NCI-H460 (cell line): ENCODE measurements at regions not wholly inside any gene's neighbourhood (a gene's known extent, or its start where the extent isn't known, plus 50 kb on each side); places are given as distances from the start of the nearest gene placed in this dataset.

Source experiments
- DNase-seq: peaks from one replicate; pipeline ENCODE4 v3.0.0-alpha.2; 2016; ENCODE audit warnings: low read depth; ENCODE audit errors: extremely low read depth

- DNase-seq = no peak
Measured at GRCh38 chr3:135719449-135719848, 246.1 kb upstream of the PPP2R3A start.

DNA sequence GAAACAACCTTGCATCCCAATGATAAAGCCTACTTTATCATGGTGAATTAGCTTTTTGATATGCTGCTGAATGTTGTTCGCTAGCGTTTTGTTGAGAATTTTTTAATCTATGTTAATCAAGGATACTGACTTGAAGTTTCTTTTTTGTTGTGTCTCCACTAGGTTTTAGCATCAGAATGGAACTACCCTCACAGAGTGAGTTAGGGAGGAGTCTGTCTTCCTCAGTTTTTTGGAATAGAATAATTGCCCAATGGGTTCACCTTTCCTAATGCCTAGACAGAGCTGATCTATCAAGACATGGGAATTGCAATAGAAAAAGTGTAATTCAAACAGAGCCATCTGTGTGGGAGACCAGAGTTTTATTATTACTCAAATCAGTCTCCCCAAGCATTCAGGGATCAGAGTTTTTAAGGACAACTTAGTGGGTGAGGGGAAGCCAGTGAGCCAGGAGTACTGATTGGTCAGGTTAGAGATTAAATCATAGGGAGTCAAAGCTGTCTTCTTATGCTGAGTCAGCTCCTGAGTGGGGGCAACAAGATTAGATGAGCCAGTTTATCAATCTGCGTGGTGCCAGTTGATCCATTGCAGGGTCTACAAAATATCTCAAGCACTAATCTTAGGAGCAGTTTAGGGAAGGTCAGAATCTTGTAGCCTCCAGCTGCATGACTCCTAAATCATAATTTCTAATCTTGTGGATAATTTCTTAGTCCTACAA, 237.4 kb upstream of the PPP2R3A start:
- DNase-seq = no peak

DNA sequence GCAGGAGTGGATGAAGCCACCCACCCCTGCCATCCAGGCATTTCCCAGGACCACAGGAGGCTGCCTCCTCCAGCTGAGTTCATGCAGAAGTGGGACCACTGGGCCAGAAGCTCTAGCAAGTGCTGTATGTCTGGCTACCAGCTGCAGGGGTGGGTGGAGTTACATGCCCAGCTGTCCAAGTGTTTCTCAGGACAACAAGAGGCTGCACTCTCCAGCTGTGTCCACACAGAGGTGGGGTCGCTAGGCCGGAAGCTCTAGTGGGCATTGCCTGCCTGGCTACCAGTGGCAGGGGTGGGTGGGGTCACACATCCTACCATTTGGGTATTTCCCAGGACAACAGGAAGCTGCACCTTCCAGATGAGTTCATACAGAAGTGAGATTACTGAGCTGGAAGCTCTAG, 234.0 kb upstream of the PPP2R3A start:
- DNase-seq = no peak

GRCh38 chr3:135736740-135737139, 228.8 kb upstream of the PPP2R3A start:
- DNase-seq = no peak

DNA sequence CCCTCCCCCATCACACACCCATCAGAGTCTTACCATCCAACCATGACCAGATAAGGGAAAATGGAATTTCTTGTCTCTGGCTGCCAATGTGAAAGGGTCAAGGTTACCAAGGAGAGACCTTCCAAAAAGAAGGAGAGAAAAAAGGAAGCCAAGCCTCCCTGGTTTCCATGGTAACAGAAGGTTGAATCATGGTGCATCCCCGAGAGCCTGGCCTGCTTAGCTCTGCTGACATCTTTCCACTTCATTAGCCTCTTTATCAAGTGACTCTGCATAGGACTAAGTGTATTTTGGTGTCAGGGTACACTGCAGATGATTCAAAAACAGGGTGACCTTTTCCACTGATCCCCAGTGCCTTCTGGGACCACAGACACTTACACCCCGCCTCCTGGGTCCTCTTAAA, 225.7 kb upstream of the PPP2R3A start:
- DNase-seq = no peak

DNA sequence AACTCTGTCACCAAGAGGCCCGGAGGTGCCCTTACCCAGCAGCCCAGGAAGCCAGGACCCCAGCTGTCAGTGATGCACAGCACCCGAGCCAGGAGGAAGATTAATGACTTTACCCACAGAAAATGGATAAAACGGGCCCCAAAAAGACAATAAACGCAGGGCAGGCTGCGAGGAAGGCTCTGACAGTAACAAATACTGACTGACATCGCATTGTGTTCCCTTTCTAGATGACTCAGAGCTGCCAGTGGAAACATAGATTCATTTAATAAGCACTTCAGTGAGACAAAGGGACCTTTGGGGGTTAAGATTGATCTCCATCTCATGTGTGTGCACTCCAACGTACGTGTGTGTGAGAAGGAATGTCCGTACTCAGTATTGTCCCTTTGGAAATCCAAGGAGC, 225.3 kb upstream of the PPP2R3A start:
- no peak for DNase-seq

- DNase-seq = no peak
Measured at GRCh38 chr3:135740751-135741150, 224.8 kb upstream of the PPP2R3A start.

DNA sequence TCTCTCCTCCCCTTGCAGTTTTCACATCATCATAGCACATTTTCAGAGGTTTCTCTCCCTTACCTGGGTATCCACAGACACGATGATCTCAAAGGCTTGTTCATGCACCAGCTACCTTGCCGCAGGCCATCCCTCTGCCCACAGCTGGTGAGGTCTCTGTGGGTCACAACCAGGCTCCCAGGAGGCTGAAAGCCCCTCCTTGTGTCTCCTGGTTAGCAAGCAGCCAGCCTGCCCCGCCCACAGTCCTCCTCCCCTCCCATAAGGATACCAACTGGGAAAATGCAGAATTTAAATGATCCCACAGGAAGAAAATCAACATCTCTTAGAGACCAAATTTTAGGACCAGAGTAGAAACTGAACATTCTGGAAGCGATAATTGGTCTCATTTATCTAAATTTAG, 213.5 kb upstream of the PPP2R3A start:
- DNase-seq = no peak

DNA sequence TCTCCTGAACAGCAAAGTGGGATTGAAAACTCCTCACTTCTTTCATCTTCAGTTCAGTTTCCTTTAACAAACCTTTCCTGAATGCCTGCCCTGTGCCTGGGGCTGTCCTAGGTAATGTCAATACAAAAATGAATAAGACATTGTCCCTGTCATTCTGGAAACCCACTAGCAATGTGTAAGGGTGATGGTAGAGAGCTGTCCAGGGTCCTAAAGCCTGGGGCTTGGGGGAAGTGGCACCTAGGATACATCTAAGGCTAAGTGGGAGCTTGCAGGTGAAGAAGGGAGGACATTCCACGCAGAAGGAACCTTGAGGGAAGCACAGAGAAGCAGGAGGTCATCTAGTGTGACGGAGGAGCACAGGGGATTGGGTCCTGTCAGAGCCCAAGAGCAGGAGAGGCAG, 212.7 kb upstream of the PPP2R3A start:
- no peak for DNase-seq

DNA sequence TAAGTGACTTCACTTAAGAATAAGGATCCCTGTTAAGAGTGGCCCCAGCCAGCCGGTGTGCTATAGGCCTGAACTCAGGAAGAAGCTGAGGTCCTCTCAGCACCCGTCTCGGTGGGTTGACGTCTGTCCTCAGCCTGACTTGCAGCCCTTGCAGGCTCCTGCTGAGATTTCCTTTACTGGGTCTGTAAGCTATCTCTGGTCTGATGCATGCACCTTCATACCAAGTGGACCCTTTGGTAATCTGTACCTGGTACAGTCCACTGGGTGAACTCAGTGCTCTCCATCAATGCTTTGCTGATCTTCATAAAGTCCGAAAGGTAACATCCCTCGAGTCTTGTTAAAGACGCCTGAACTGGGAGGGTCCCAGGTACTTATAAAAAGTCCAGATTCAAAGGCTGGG, 212.0 kb upstream of the PPP2R3A start:
- no peak for DNase-seq

DNA sequence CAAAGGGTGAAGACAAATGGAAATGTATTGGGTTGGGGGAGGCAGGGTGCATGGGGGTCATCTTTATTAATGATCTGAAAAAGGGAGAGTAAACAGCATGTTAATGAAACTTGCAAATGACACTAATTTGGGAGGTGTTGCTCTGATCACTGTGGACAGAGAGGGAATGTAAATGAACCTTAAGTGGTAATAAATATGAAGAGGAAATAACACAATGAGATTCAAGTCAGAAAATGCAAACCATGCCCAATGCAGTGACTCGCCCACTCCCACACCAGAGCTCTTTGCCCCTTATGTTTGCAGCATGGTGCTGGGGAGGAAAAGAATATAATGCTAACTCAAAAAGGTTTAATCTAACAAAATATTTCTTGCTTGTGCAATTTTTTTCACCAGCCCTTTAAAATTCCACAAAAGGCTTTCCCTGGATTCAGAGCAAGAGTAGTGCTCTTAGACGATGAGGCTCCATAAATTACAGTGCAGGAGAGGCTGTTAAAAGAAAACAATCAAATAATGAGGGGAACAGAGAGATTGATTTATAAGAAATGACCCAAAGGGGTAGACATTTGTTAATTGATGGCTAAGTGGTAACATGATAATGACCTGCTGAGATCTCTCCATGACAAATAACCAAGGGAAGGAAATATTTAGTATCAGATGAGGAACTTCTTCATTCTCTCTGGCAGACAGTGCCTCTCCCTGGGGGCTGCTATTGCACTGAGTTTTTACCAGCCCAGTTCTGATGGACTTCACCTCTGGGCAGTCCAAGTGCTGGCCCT, 210.0 kb upstream of the PPP2R3A start:
- no peak for DNase-seq

DNA sequence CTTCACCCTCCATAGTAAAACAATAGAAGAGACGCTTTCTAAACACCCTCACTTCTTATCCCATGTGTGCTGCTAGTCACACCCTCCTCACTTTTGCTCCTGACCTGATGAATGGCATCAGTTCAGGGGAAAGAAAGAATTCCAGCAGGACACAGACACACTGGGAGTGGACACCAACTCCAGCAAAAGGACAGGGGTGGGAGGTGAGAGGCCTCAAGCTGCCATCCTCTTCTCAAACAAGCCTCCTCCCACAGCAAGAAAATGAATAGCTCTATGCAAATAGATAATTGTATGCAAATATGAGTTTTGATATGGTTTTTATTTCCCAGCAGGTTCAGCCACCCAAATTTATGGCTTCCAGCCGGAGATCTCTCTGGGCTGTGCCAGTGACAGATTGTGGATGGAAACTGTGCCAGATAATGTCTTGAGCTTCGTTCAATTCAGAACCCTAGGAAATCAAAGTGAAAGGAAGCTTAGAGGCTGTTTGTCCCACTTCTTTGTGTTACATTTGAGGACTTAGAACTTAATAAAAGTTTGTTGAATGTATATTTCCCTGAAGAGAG, 209.3 kb upstream of the PPP2R3A start:
- DNase-seq = no peak

DNA sequence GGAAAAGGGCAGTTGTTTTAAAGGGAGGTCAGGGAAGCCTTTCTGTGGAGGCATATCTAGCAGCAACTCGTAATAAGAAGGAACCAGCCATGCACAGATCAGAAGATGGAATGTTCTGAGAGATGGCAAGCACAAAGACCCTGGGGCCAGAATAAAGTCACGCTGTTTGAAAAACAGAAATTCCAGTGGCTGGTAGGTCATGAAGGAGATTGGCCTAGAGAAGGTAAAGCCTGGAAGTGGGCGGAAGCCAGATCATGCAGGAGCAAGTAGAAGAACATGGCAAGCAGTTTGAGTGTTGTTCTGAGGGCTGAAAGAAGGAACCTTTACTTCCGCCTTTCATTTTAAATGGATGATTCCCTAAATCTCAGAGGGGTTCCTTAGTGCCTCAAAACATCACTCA, 208.1 kb upstream of the PPP2R3A start:
- no peak for DNase-seq

DNA sequence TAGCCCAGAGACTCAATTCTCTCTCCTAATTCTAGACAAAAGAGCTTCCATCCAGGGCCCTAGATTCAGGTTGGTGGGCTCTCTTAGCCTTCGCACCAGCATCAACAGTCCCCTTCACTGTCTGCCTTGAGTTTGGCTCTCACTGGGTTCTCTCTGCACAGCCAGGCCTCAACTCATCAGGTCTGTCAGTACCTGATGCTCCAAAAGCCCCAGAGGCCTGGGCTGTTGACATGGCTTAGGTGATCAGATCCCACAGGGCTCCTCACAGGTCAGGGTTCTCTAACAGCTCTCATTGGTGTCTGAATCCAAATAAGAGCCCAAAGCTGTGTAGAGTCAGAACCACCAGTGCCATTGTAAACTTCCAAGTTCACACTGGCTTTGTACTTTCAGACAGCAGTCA, 206.6 kb upstream of the PPP2R3A start:
- DNase-seq = no peak

DNA sequence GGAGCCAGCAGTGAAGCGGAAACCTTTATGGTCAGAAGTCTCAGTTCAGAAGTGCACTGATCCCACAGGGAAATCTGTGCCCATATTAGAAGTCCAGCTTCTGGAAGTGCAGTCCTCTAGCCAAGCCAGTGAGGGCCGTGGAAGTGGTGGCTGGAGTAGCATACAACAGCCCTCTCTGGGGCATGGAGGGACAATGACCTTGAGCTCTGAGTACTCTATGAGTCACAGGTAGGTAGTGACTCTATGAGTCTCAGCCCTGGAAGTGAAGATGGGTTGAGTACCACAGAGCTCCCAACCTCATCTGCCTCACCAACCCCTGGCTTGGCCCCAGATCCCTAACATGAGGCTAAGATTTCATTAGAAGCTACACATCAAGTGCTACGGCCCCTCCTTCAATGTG, 205.9 kb upstream of the PPP2R3A start:
- DNase-seq = no peak

- no peak for DNase-seq
Measured at GRCh38 chr3:135760581-135760980, 204.9 kb upstream of the PPP2R3A start.

- DNase-seq = no peak
Measured at GRCh38 chr3:135762188-135762856, 203.2 kb upstream of the PPP2R3A start.

- DNase-seq = no peak
Measured at GRCh38 chr3:135766115-135766514, 199.4 kb upstream of the PPP2R3A start.

- DNase-seq = no peak
Measured at GRCh38 chr3:135771760-135772159, 193.8 kb upstream of the PPP2R3A start.

GRCh38 chr3:135779024-135779423, 186.5 kb upstream of the PPP2R3A start:
- DNase-seq = no peak

- no peak for DNase-seq
Measured at GRCh38 chr3:135779590-135780235, 185.8 kb upstream of the PPP2R3A start.
